ENCODE measurements at regions not wholly inside any gene's neighbourhood (a gene's known extent, or its start where the extent isn't known, plus 50 kb on each side); places are given as distances from the start of the nearest gene placed in this dataset.
A peak's percentile ranks its signal among the peaks of the same experiment; 100 is the strongest.

- DNase-seq = no peak
These were observed 53.6 kb upstream of the EPCAM start for GRCh38 chr2:47315475-47315874.

DNA sequence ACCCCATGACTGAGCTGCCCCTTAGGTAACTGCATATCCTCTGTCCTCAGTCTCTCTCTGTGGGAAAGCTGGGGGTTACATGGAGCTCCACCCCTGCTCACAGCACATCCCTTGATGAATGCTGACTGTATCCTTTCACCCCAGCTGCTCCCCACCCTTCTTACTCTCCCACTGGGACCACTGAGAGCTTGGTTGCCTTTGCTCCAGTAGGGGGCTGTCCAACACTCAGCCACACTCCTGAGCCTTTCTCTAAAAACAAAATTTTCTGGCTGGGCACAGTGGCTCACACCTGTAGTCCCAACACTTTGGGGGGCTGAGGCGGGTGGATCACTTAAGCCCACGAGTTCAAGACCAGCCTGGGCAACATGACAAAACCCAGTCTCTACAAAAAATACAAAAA is 55.4 kb upstream of the EPCAM start:
- DNase-seq = no peak

GRCh38 chr2:47313141-47313691 is 55.9 kb upstream of the EPCAM start:
- no peak for DNase-seq

DNA sequence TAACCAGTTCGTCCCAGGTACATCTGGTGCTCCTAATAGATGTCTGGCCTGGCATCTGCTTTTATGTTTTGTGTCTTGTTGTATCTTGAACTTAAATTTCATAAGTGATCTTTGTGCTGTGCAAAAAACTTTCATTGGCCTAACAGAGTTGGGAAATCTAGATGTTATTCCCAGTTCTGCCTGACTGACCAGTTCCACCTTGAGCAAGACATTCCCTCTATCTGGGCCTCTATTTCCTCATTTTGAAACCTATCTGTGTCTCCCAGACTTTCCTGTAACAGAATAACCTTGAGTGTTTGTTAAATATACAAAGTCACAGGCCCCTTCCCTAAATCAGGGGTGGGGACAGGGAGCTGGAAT is 56.6 kb upstream of the EPCAM start:
- DNase-seq = no peak

DNA sequence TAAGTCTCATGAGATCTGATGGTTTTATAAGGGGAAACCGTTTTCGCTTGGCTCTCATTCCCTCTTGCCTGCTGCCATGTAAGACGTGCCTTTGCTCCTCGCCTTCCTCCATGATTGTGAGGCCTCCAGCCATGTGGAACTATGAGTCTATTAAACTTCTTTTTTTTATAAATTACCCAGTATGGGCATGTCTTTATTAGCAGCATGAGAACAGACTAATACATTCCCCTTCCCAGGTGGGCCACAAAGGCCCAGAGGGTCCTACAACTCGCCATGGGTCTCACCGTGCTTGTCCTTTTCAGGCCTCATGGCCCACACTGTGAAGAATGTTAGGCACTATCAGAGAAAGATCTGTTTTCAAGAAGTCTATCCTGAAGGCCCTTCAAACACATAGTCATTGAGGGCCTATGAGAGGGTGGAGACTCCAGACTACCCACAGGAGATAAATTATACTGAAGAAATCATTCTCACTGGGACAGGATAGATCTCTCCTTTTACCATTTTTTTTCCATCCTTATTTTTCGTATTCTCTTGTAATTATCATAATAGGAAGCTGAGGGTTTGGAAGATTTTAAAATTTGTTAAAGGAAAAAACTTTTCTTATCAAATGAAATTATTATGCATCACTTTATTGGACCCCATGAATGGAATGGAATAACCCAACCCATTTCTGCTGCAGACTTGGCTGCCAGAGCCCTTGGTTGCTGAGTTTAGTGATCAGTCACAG is 57.2 kb upstream of the EPCAM start:
- DNase-seq = no peak

DNA sequence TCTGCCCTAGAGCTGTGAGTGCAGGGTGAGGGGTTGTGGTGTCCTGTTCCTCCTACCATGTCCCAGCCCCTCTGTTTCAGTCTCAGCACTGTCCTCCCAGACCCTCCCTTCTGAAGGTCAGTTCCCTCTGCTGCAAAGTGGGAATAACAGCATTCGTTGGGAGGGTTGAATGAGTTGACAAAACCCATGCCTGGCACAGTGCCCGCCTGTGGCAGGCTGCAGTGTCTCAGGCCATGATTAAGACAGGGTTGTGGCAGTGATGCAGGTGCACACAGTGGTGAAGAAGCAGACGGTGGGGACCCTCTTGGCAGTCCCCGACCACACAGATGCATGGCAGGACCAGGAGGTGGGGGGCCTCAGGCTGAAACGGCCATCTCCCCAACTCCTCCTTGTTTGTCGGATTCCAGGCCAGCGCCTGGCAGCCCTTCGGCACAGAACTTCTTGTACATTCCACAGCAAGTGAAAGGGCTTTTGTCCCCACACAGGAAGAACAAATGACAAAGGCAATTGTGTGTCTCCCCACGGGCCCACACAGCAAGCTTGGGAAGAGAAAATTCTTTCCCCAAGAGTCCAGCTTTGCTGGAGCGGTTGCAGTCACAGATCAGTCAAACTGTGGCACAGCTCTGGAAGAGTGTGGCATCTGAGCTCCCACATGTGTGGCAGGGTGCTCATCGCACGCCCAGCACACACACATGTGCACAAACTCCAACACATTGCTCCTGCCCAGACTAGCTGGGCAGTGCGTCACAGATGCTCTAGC is 58.1 kb upstream of the EPCAM start:
- no peak for DNase-seq

DNA sequence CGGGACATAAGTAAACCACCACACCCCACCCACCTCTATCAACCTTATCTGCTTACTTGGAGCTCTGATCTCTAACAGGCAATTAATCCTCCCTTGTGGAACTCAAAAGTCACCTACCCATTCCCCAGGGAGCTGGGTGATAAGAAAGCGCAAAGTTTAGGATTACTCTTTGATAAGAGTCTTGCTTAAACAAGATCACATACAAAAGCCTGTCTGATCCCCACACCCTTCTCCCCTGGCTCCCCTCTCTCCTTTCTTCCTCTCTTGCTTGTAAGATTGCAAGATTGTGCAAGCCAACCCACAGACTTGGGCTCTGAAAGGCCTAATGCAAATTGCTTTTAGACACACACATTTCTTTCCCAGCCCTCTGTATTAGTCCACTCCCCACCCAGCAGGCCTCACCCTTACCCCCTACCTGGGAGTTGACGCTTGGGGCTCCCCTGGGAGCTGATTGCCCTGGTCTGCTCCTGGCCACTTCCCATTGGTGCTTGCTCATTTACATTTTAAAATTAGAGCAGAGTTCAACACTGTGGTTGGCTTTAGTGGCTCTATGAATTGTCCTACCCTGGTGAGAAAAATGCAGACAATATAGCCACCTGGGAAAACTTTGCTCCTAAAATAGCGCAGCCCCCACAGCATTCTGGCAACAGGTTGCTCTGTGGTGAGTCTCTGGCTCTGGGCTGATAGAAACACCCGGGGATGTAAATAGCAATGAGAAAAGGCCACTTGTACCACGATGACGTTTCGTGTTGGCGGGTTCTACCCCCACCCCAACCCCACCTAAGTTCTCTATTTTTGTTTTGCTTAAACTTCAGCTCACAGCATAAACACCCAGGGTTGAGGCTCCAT is 58.9 kb upstream of the EPCAM start:
- peak; percentile 61 for DNase-seq

GRCh38 chr2:47309472-47309951 is 59.6 kb upstream of the EPCAM start:
- no peak for DNase-seq

GRCh38 chr2:47307066-47307465 is 62.0 kb upstream of the EPCAM start:
- no peak for DNase-seq

GRCh38 chr2:47304654-47305053 is 64.5 kb upstream of the EPCAM start:
- no peak for DNase-seq

DNA sequence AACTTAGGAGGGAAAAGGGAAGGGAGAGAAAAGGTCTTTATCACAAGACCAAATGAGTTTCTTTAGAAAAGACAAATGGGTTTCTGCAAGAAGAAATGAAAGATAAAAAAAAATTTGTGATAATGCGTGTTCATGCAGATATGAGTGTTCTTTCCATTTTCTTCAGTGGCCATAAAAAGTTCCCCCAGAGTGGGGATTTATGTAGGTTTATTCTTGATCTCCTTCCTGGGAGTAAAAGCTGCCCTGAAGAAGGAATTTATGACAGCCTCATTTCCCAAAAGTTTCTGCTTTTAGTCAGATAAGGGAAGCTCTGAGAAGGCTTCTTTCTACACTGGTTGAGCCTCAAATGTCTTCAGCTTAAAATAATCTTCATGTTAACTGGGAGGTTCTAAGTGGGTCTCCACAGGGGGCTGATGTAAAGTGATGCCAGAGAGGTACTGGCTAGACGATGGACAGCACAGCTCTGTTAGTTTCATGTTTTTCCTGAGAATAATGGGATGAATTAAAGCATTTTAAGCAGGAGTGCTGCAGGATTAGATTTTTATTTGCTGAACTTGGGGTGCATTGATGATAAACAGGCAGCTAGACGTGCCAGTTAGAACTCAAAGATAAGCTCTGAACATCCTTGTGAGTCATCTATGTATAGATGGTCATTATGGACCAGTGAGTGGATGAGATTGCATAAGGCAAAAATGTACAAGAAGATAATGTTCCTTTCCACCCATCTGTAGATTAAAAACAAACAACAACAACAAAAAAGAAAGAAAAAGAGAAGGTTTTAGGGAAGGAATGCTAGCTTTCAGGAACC is 65.6 kb upstream of the EPCAM start:
- no peak for DNase-seq

DNA sequence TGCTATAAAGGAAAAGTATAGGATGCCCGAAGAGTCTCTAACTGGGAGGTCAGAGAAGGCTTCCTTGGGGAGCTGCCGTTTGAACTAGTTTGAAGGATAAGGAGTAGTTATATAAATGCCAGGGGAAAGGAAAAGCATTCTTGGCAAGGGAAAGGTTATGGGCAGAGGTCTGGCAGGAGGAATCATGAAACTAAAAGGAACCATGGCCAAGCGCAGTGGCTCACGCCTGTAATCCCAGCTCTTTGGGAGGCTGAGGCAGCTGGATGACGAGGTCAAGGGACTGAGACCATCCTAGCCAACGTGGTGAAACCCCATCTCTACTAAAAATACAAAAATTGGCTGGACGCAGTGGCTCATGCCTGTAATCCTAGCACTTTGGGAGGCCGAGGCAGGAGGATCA is 66.8 kb upstream of the EPCAM start:
- DNase-seq = no peak

DNA sequence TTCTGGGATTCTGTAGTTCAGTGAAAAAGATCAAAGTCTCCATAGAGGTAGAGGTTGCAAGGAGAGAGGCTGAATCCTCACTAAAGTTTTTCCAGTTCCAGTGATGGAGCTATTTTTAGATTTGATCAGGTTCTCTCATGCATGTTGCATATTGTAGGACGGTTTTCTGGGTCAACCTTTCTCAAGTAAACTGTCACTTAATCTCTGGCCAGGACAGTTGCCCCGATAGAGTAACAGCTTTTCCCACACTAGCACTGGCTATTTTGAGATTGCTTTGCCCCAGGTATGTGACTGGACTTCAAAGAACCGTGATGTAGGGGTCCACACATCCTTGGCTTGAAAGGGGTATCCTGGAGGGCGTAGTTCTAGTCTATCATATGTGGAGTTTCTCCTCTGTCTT is 67.4 kb upstream of the EPCAM start:
- DNase-seq = no peak

DNA sequence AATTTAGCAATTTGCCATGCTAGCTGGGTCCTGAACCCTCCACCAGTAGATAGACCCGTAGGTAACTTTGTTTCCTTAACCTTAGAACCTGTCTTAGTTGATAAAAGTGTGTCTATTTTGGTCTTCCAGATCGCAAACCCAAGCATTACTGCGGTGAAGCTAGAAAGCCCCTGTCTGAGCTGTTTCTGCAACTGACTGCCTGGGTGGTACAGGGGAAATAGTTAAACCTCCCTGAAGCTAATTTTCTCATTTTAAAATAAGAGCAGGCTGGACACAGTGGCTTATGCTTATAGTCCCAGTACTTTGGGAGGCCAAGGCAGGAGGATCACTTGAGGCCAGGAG is 67.9 kb upstream of the EPCAM start:
- no peak for DNase-seq

- DNase-seq = no peak
These were observed 68.4 kb upstream of the EPCAM start for GRCh38 chr2:47300609-47301276.

- no peak for DNase-seq
These were observed 69.0 kb upstream of the EPCAM start for GRCh38 chr2:47300081-47300480.

DNA sequence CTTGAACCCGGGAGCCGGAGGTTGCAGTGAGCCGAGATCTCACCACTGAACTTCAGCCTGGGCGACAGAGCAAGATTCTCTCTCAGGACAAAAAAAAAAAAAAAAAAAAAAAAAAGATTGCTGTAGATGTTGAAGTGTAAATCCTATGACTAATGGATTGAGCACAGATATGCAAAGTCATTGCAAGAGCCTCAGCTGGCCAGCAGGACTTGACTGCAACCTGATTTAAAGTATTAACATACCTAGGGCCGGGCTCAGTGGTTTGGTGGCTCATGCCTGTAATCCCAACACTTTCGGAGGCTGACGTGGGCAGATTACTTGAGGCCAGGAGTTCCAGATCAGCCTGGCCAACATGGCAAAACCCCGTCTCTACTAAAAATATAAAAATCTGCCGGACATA is 69.6 kb upstream of the EPCAM start:
- no peak for DNase-seq

DNA sequence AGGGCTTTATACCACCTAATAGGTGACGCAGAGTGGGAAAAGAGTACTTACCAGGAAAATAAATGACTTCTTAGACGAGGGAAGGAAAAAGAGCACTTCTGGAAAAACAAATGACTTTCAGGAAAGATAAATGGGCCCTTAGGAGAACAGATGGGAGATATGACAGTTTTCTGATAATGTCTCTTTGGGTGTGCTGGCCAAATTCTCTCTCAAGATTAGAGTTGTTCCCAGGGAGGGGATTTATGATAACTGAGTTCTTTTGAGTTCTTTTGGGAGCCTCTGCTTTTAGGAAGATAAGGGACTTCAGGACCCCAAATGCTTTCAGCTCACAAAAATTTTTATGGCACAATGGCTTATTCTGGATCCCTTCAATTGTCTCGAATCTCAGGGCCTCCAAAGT is 70.3 kb upstream of the EPCAM start:
- no peak for DNase-seq

GRCh38 chr2:47297767-47298425 is 71.2 kb upstream of the EPCAM start:
- no peak for DNase-seq

- DNase-seq = no peak
These were observed 73.0 kb upstream of the EPCAM start for GRCh38 chr2:47295981-47296635.

Measured in NCI-H2107 (cell line).